GM12878 (cell line): ENCODE measurements at regions not wholly inside any gene's neighbourhood (a gene's known extent, or its start where the extent isn't known, plus 50 kb on each side); places are given as distances from the start of the nearest gene placed in this dataset.

ENCODE experiments used
- ASH2L ChIP-seq: fragments of 300-600, 200-600 bp; sonication (generic); IDR thresholded peaks from 2 replicates; pipeline ENCODE4 v1.6.1; 2017; ENCODE audit warnings: low read depth, mild to moderate bottlenecking, borderline replicate concordance
- ATF7 ChIP-seq: fragments of 450-650 bp; IDR thresholded peaks from 2 replicates; pipeline ENCODE4 v1.6.1; 2016; ENCODE audit warnings: low read depth, mild to moderate bottlenecking
- BHLHE40 ChIP-seq, 2 experiments: fragments of 450-650 bp in 1 of 2; IDR thresholded peaks; 2 replicates each; pipeline ENCODE4 v1.6.1; 2011 to 2017; ENCODE audit warnings: low read depth in 2 of 2, borderline replicate concordance in 1 of 2, improper control_type of control experiment in 1 of 2, low read length in 1 of 2, mild to moderate bottlenecking in 1 of 2
- BMI1 ChIP-seq: fragments of 450-650 bp; IDR thresholded peaks from 2 replicates; pipeline ENCODE4 v1.6.1; 2016; ENCODE audit warnings: mild to moderate bottlenecking, moderate library complexity, borderline replicate concordance
- DPF2 ChIP-seq: fragments of 450-650 bp; IDR thresholded peaks from 2 replicates; pipeline ENCODE4 v1.6.1; 2017; ENCODE audit warnings: mild to moderate bottlenecking
- IKZF1 ChIP-seq: fragments of 450-650 bp; conservative IDR thresholded peaks from 2 replicates; pipeline ENCODE4 v1.6.1; 2017; ENCODE audit warnings: antibody characterized with exemption, mild to moderate bottlenecking
- IRF4 ChIP-seq: IDR thresholded peaks from 2 replicates; pipeline ENCODE4 v1.6.1; 2011; ENCODE audit warnings: low read depth, low read length
- JUNB ChIP-seq: IDR thresholded peaks from 2 replicates; pipeline ENCODE4 v1.6.1; 2016; ENCODE audit warnings: antibody characterized with exemption, mild to moderate bottlenecking
- KAT2A ChIP-seq: conservative IDR thresholded peaks from 2 replicates; pipeline ENCODE4 v1.6.1; 2011; ENCODE audit warnings: low read depth, low read length; ENCODE audit not compliant: control insufficient read depth
- SKIL ChIP-seq: fragments of 450-650 bp; IDR thresholded peaks from 2 replicates; pipeline ENCODE4 v1.6.1; 2017; ENCODE audit warnings: mild to moderate bottlenecking, low read depth, inconsistent platforms; ENCODE audit not compliant: poor library complexity, severe bottlenecking
- SMAD1 ChIP-seq: fragments of 450-650 bp; IDR thresholded peaks from 2 replicates; pipeline ENCODE4 v1.6.1; 2018; ENCODE audit warnings: mild to moderate bottlenecking, low read depth; ENCODE audit not compliant: partially characterized antibody
- SP1 ChIP-seq: IDR thresholded peaks from one replicate; pipeline ENCODE4 v1.6.1; 2011; ENCODE audit warnings: low read depth, low read length
- SPI1 ChIP-seq: IDR thresholded peaks from 2 replicates; pipeline ENCODE4 v1.6.1; 2011; ENCODE audit warnings: low read depth, mild to moderate bottlenecking, low read length, moderate library complexity, borderline replicate concordance; ENCODE audit not compliant: insufficient read depth
- TCF3 ChIP-seq: IDR thresholded peaks from 2 replicates; pipeline ENCODE4 v1.6.1; 2012; ENCODE audit warnings: low read depth, mild to moderate bottlenecking, low read length, borderline replicate concordance; ENCODE audit not compliant: insufficient read depth
- ZNF384 ChIP-seq: IDR thresholded peaks from 2 replicates; pipeline ENCODE4 v1.6.1; 2012; ENCODE audit warnings: low read depth, mild to moderate bottlenecking, low read length, improper control_type of control experiment, borderline replicate concordance

DNA sequence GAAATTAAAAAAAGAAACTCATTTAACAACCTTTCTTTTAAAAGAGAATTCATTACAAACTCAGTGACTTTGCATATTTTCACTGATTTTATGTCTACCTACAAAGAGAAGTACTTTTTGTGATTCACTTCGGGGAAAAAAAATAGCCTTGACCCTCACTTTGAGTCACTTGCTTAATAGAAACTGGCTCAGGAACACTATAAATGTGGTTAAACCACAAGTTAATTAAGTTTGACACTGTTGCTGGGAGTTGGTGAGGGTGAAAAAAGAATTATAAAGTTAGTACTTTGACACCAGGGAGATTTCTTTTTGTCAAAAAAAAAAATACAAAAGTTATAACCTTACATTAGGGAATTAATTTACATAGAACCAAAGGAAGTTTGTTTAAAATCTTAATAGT lies 810.9 kb downstream of the NR2F2 start (continued):
- TF ChIP-seq BHLHE40 (IDR thresholded peaks at IDR 0.05; ENCODE audit: borderline replicate concordance in 1 of 2, low read depth in 2 of 2, low read length in 1 of 2) (peak; percentile 7 to 42; a peak in 1 of 4 replicates), IKZF1 (peak; percentile 40; the same call in 1 of the 2 replicates), IRF4 (no peak), ATF7 (peak; percentile 35; the same call in 1 of the 2 replicates), ZNF384 (0 out of 2 replicates have a peak, but pooled peaks have one; percentile 56), SP1 (no peak), JUNB (no peak), BMI1 (peak; percentile 45; the same call in 1 of the 2 replicates), SKIL (no peak), KAT2A (no peak), SMAD1 (peak; percentile 37), TCF3 (no peak), SPI1 (no peak), DPF2 (peak; percentile 71; the same call in 1 of the 2 replicates), ASH2L (no peak)
